ENCODE measurements at regions not wholly inside any gene's neighbourhood (a gene's known extent, or its start where the extent isn't known, plus 50 kb on each side); places are given as distances from the start of the nearest gene placed in this dataset.

GRCh38 chr6:117174835-117175360 lies 90.5 kb upstream of the VGLL2 start:
- FAIRE-seq (no peak), ATAC-seq (no peak), DNase-seq (no peak)
- TF ChIP-seq CTCF (IDR thresholded peaks at IDR 0.05), result no peak
- no peaks in the 10 kb centered on the region for H3K4me1 ChIP-seq
- no peaks in the 10 kb centered on the region for H3K27me3 ChIP-seq
- intact Hi-C loops (cut with DNase I), result no loop called here
- H3K27ac ChIP-seq, result no peak overlapping the region
- H3K36me3 ChIP-seq, result no peaks in the 10 kb centered on the region
- H3K4me3 ChIP-seq, result no peak overlapping the region
- no peaks in the 10 kb centered on the region for H3K9me3 ChIP-seq

GRCh38 chr6:117188627-117189201 lies 76.6 kb upstream of the VGLL2 start:
- no peaks in the 10 kb centered on the region for H3K36me3 ChIP-seq

GRCh38 chr6:117191009-117191408 lies 74.3 kb upstream of the VGLL2 start:
- DNase-seq (no peak), FAIRE-seq (no peak), ATAC-seq (no peak)
- H3K36me3 ChIP-seq, result no peaks in the 10 kb centered on the region
- no peak overlapping the region for H3K4me3 ChIP-seq
- H3K4me1 ChIP-seq, result no peaks in the 10 kb centered on the region
- no peak overlapping the region for H3K27ac ChIP-seq
- H3K27me3 ChIP-seq, result no peaks in the 10 kb centered on the region
- WGBS, 2 donors, result 47 to 62% methylated on average over 5 of the region's 5 CpGs
- TF ChIP-seq CTCF (IDR thresholded peaks at IDR 0.05), result no peak
- intact Hi-C loops (cut with DNase I), result no loop called here
- H3K9me3 ChIP-seq, result no peaks in the 10 kb centered on the region

More at GRCh38 chr6:117188627-117189201, 76.6 kb upstream of the VGLL2 start:
- TF ChIP-seq CTCF (IDR thresholded peaks at IDR 0.05), result peak in 1 of 4 donors; percentile 14
- Histone ChIP-seq H3K4me1 (no peaks in the 10 kb centered on the region), H3K27ac (no peak overlapping the region), H3K27me3 (no peaks in the 10 kb centered on the region), H3K4me3 (no peak overlapping the region), H3K9me3 (no peaks in the 10 kb centered on the region)
- ATAC-seq (no peak), DNase-seq (no peak), FAIRE-seq (no peak)
- WGBS, 2 donors, result 5 to 7% methylated on average over 2 of the region's 2 CpGs
- intact Hi-C loops (cut with DNase I), result no loop called here

GRCh38 chr6:117191448-117191847 lies 73.9 kb upstream of the VGLL2 start:
- FAIRE-seq (no peak), DNase-seq (no peak), ATAC-seq (no peak)
- Histone ChIP-seq H3K4me1 (no peaks in the 10 kb centered on the region), H3K9me3 (no peaks in the 10 kb centered on the region), H3K27me3 (no peaks in the 10 kb centered on the region), H3K4me3 (no peak overlapping the region), H3K27ac (no peak overlapping the region), H3K36me3 (no peaks in the 10 kb centered on the region)
- 74 to 76% methylated on average over 1 of the region's 1 CpG for WGBS, 2 donors
- no peak for TF ChIP-seq CTCF (IDR thresholded peaks at IDR 0.05)
- intact Hi-C loops (cut with DNase I), result no loop called here

GRCh38 chr6:117194271-117194670 lies 71.1 kb upstream of the VGLL2 start:
- Histone ChIP-seq H3K4me1 (no peaks in the 10 kb centered on the region), H3K9me3 (no peaks in the 10 kb centered on the region), H3K27me3 (no peaks in the 10 kb centered on the region), H3K27ac (no peak overlapping the region), H3K36me3 (no peaks in the 10 kb centered on the region), H3K4me3 (no peak overlapping the region)
- FAIRE-seq (no peak), ATAC-seq (no peak), DNase-seq (no peak)
- 34 to 38% methylated on average over 2 of the region's 2 CpGs for WGBS, 2 donors
- intact Hi-C loops (cut with DNase I), result no loop called here
- TF ChIP-seq CTCF (IDR thresholded peaks at IDR 0.05), result no peak
